Right atrium auricular region (tissue), 2 donors: ENCODE measurements at regions not wholly inside any gene's neighbourhood (a gene's known extent, or its start where the extent isn't known, plus 50 kb on each side); places are given as distances from the start of the nearest gene placed in this dataset.

ENCODE experiments used
- DNase-seq: peaks from one replicate; pipeline ENCODE4 v3.0.0-alpha.2; 2019; ENCODE audit warnings: low spot score
- H3K27ac ChIP-seq, 2 donors: fragments of 200-600 bp; sonication (generic); 1 replicate in 1 of 2; 2 replicates in 1 of 2; pipeline ENCODE4 v1.5.1; 2016 to 2019
- H3K27me3 ChIP-seq, 2 donors: fragments of 200-600 bp; sonication (generic); one replicate each; pipeline versions ENCODE4 v1.5.1 to v1.6.0; 2017 to 2019
- H3K36me3 ChIP-seq: fragments of 200-600 bp; sonication (generic); one replicate; pipeline ENCODE4 v1.5.1; 2016
- H3K4me1 ChIP-seq, 2 donors: fragments of 200-600 bp; sonication (generic); one replicate each; pipeline versions ENCODE4 v1.5.1 to v1.6.0; 2017 to 2019
- H3K4me3 ChIP-seq, 2 donors: fragments of 200-600 bp; sonication (generic); 1 replicate in 1 of 2; 2 replicates in 1 of 2; pipeline ENCODE4 v1.5.1; 2017 to 2019; ENCODE audit warnings: mild to moderate bottlenecking in 1 of 2, moderate library complexity in 1 of 2
- H3K9me3 ChIP-seq, 2 donors: fragments of 200-600 bp; sonication (generic); one replicate each; pipeline ENCODE4 v1.5.1; 2019
- TF ChIP-seq, protein P1 (sequence below), 2 donors: fragments of 200-600 bp; sonication (generic); IDR thresholded peaks; one replicate each; pipeline ENCODE4 v1.5.1; 2019; ENCODE audit warnings: antibody characterized with exemption in 2 of 2

GRCh38 chr11:106246495-106246894, 169.0 kb downstream of the AASDHPPT start:
- TF ChIP-seq, protein P1, sequence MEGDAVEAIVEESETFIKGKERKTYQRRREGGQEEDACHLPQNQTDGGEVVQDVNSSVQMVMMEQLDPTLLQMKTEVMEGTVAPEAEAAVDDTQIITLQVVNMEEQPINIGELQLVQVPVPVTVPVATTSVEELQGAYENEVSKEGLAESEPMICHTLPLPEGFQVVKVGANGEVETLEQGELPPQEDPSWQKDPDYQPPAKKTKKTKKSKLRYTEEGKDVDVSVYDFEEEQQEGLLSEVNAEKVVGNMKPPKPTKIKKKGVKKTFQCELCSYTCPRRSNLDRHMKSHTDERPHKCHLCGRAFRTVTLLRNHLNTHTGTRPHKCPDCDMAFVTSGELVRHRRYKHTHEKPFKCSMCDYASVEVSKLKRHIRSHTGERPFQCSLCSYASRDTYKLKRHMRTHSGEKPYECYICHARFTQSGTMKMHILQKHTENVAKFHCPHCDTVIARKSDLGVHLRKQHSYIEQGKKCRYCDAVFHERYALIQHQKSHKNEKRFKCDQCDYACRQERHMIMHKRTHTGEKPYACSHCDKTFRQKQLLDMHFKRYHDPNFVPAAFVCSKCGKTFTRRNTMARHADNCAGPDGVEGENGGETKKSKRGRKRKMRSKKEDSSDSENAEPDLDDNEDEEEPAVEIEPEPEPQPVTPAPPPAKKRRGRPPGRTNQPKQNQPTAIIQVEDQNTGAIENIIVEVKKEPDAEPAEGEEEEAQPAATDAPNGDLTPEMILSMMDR (IDR thresholded peaks at IDR 0.05) = no peak
- peaks cover 0 to 7% of the 10 kb centered on the region in 2 donors for H3K9me3 ChIP-seq
- H3K36me3 ChIP-seq = no peaks in the 10 kb centered on the region
- H3K4me1 ChIP-seq = no peaks in the 10 kb centered on the region
- H3K4me3 ChIP-seq = no peak overlapping the region
- DNase-seq = no peak
- no peaks in the 10 kb centered on the region for H3K27me3 ChIP-seq
- no peak overlapping the region for H3K27ac ChIP-seq

DNA sequence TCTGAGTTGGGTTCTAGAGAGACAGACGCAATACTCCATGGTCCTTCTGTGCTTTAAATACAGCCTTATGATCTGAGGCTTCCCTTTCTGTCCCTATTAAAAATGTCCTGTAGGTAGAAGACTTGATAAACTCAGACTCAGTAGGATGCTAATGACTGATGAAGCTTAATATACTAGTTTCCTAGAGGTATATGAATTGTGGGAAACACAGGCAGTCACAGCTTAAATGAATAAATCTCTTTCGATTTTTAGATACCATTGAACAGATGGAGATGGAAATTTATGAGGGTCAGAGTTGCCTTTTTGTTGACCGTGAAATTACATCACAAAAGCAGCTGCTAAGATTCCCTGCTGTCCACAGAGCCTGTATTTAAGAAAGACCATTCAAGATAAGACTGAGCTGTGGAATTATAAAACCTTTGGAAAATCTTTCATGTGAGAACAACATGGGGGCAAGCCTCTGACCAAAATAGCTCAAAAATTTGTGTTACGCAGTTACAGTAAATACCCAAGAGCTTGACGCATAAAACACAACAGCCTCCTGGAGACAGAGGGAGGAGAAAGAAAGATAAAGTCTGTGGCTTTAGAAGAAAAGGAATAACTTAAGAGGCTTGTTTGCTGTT, 172.3 kb downstream of the AASDHPPT start:
- Histone ChIP-seq H3K4me1 (no peaks in the 10 kb centered on the region), H3K9me3 (peaks cover 0 to 7% of the 10 kb centered on the region in 2 donors), H3K36me3 (no peaks in the 10 kb centered on the region), H3K27ac (no peak overlapping the region), H3K27me3 (no peaks in the 10 kb centered on the region), H3K4me3 (no peak overlapping the region)
- TF ChIP-seq, protein P1 (IDR thresholded peaks at IDR 0.05) = no peak
- no peak for DNase-seq

DNA sequence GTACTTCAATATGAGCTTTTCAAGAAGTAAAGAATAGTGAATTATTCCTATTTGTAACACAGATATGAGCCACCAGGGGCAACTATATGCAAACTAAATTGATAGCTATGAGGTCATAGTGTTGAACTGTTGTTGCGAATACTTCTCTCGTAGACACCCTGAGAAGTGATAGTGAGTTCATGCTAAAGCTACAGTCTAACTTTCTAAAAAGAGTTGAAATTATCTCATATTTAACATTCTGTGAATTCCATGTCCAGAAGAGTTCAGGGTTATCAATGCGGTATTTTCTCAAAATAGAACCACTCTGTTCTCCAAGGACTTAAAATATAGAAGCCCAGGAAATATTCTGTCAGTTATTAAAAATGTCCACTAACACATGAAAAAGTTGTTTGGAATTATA, 185.4 kb downstream of the AASDHPPT start:
- Histone ChIP-seq H3K9me3 (no peaks in the 10 kb centered on the region), H3K4me3 (no peak overlapping the region), H3K27ac (no peak overlapping the region), H3K27me3 (no peaks in the 10 kb centered on the region), H3K4me1 (no peaks in the 10 kb centered on the region), H3K36me3 (no peaks in the 10 kb centered on the region)
- DNase-seq = no peak
- TF ChIP-seq, protein P1 (IDR thresholded peaks at IDR 0.05) = no peak

GRCh38 chr11:106263527-106263926, 186.1 kb downstream of the AASDHPPT start:
- Histone ChIP-seq H3K9me3 (no peaks in the 10 kb centered on the region), H3K4me3 (no peak overlapping the region), H3K27ac (no peak overlapping the region), H3K4me1 (no peaks in the 10 kb centered on the region), H3K36me3 (no peaks in the 10 kb centered on the region), H3K27me3 (no peaks in the 10 kb centered on the region)
- TF ChIP-seq, protein P1 (IDR thresholded peaks at IDR 0.05) = no peak
- DNase-seq = no peak

GRCh38 chr11:106271086-106271485, 193.6 kb downstream of the AASDHPPT start:
- Histone ChIP-seq H3K9me3 (no peaks in the 10 kb centered on the region), H3K27ac (no peak overlapping the region), H3K36me3 (no peaks in the 10 kb centered on the region), H3K4me1 (no peaks in the 10 kb centered on the region), H3K27me3 (no peaks in the 10 kb centered on the region), H3K4me3 (no peak overlapping the region)
- DNase-seq = no peak
- TF ChIP-seq, protein P1 (IDR thresholded peaks at IDR 0.05) = no peak

- Histone ChIP-seq H3K9me3 (no peaks in the 10 kb centered on the region), H3K4me1 (no peaks in the 10 kb centered on the region), H3K27me3 (no peaks in the 10 kb centered on the region), H3K4me3 (no peak overlapping the region), H3K27ac (no peak overlapping the region), H3K36me3 (no peaks in the 10 kb centered on the region)
- DNase-seq = no peak
- TF ChIP-seq, protein P1 (IDR thresholded peaks at IDR 0.05) = no peak
Observed at GRCh38 chr11:106271686-106272085, 194.2 kb downstream of the AASDHPPT start.
